GM18907 (cell line): ENCODE measurements at regions not wholly inside any gene's neighbourhood (a gene's known extent, or its start where the extent isn't known, plus 50 kb on each side); places are given as distances from the start of the nearest gene placed in this dataset.

Experiments
- ATAC-seq: cut with Tn5 transposase; IDR thresholded peaks from one replicate; pipeline ENCODE4 v1.9.1; 2021; ENCODE audit warnings: mild to moderate bottlenecking, moderate library complexity; ENCODE audit not compliant: unreplicated experiment

DNA sequence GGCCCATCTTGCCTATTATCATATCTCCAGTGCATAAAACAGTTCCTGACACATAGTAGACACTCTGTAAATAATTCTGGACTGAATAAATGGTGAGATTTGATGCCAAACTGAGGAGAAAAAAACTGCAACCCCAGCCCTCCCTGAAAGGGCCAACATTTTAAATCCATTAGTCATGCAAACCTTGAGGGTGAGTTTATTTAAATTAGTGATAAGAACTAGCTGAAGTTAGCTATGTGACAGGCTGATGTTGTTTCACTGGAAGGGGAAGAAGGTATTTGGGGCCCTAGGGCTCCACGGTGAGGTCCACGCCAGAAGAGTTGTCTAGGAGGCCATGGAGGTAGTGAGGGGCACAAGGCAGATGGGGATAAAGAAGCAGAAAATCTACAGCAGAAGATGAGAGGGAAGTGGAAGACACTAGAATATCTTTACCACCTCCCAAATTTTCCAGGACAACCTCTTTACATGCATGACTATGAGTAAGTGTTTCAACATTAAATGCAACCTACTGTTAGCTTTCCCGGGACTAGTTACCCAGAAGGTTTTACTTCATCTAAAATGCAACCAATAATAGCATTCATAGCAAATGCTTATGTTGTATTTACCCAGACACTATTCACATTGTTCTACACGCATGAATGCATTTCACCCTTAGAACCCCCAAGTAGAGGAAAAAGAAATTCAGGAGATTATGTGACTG lies 183.2 kb upstream of the LYZL1 start:
- no peak for ATAC-seq

DNA sequence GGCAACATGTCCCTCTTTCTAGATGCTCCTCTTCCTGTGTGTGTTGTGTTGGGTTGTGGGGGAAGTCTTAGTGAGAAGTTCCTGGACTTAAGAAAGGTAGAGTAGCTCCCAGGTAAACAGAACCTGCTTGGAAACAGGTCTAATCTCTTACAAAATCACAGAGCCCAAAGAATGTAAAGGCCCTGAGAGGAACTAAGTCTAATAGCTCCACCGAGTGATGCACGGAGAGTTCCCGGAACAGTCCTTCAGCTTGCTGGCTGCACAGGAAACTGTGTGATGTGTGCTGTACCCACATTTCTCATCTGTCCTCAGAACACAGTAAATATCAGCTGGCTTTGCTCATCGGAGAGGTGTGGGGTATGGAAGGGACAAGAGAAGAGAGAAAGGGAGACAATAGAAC lies 182.6 kb upstream of the LYZL1 start:
- ATAC-seq = no peak

DNA sequence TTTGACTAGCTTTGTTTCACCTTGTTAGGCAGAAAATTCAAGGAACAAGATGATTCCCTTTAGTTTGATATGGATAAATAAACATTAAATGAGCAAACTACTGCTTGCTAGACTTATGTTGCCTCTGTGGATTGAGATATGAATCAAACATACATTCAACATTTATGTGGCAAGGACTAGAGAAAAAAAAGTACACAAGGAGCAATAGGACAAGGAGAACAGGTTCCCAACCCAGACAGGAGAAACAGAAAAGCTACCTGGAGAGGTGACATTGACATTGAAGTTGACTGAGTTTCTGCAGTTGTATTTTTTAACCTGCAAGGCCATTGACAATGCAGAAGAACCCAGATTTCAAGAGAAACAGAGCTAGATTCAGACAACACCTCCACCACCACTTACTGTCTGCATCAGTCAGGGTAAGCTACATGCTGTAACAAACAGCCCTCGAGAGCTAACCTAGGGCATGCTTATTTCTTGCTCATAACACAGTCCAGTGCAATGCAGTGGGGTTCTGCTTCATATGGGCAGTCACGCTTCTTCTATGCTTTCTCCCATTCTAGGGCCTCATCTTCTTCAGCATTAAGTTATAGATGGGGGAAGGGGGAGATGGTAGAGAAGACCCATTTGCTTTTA lies 180.9 kb upstream of the LYZL1 start:
- ATAC-seq = no peak

DNA sequence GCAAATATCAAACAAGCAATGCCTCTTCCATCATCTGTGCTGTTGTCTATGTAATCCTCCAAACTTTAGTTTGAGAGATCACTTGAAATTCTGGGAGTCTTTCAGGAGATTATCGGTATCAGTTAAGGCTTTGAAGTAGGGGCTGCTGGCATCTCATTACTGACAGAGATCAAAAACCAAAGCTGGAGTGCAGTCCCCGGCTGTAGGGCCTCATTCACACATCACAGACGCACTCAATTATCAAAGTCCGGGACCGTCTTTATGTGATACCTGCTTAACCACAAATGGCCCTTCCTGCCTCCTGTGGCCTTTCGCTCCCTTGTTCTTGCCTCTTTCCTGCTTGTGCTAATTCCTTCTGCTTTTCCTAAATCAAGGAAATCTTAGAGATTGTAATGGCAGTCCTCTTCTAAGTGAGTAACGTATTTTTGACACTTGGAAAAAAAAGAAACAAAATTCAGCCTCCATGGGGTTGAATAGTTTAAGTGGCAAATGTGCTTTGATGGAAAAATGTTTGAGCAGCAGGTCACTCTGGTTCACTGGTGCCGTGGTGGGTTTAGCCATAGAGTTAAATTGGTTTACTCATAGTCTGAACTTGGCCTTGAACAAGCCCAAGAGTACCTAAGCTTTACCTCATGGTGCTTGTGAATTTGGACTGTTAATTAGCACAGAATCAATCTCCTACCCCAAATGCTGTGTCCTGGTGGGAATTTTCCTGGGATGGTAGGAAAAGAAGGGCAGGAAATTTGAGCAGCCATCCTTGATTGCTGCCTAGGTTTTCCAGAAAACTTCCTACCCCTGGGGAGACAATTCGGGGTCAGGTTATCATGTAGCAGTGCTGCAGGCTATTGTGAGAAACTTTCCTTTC lies 178.9 kb upstream of the LYZL1 start:
- no peak for ATAC-seq

DNA sequence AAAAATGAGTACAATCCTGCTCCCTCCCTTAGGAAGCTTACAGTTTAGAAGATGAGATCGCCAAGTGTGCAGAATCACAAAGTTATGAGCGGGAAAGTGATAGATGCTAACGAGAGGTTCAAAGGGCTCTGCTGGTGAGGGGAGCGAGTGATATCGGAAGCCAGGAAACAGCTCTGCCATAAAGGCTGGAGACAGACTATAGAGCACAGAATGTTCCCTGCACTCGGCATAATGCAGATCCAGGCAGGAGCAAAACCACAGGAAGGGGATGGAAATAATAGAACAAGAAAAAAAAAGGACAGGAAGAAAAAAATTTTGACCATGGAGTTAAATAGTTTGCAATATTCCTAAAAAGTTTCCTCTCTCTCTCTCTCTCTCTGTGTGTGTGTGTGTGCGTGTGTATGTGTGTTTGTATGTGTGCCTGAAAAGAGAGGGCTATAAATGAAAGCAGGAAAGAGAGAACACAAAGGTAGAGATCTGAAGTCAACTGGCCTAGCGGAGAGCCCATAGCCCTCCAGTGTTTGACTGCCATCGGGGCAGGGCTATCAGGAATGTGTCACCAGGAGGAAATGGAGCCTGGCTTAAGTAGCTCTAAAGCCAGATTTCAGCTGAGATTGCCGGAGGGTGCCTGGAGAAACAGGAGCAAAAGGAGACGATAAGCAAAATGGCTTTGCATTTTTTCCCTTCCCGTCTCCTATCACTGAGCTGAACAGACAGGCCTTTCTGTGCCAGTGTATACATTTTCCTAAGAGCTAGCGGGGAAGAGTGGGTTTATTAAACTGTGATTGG lies 175.8 kb upstream of the LYZL1 start:
- no peak for ATAC-seq

DNA sequence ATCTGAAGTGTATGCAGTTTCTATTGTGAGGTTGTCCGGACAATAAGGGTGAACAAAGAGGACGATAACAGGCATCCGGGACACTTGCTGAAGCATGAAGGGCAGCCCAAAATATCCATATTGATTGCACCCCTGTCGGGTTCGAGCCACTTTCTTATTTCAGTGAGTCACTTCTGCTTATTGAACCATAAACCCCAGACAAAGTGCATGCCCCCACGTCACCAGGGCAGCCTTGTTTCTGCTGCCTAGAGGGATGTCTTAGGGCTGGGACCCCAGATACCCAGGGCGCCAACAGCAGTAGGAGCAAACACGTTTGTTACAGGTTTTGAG lies 175.3 kb upstream of the LYZL1 start:
- no peak for ATAC-seq

DNA sequence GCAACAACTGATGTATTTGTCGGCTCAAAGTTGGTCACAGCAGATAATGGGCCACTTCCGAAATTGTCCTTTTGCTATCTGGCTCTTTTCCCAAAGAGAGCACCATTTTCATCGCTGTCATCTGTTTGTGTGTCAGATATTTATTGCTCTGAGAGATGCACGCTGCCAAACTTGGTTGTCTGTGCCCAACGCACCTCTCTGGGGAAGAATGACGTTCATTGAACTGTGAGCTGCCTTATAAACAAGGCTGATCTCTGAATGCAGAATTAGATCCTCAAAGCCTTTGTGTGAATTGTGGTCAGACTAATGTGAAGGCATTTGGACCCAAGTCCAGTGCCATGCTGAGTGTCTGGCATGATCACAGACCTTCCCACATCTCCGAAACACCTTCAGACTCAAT lies 174.7 kb upstream of the LYZL1 start:
- no peak for ATAC-seq

DNA sequence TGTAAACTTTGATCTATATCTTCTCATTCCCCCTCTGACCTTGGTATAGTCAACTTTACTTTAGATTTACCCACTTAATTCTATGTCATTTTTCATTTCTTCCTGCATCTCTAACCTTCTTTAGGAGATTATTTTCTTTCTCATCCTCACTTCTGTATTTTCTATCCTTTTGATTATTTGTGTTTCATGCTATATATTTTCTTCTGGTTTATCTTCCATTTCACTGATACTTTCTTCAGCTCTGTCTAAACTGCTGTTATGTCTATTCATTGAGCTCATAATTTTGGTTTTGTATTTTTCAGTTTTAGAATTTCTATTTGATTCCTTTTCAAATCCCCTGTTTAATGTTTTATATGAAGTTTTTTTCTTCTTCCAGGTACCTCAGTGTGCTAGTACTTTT lies 171.1 kb upstream of the LYZL1 start:
- no peak for ATAC-seq

DNA sequence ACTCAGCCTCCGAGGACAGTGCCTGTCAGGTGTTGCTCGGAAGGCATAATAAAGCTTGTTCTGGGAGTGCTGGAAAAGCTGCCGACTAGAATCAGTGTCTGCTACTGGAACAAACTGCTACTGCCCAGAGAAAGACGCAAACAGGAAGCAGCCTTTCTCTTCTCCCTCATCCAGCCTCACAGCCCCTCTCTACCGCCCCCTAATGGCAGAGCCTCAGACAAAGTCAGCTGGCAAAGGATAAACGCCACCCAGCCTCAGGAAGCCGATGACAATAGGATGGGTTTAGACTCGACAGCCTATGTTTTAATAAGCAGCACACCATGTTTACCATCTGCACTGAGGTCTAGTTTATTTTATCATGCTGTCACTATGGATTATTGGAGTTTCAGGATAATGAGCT lies 169.5 kb upstream of the LYZL1 start:
- ATAC-seq = no peak

DNA sequence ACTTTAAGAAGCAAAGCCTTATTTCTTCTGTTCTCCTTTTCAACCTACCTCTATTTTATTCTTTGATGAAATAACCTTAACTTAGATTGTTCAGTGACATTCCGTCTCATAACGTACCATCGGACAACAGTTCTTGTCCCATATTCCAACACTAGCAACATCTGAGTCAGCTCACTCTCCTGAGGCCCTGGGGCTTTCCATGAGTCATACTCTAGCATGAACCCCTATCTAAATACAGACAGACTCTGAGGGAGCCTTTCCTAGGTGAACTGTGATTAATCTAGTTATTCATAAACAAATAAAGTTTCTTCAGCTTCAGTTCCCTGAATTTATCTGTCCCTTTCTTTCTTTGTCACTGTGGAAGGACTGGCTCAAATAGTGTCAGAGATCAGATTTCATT lies 168.7 kb upstream of the LYZL1 start:
- ATAC-seq = no peak

DNA sequence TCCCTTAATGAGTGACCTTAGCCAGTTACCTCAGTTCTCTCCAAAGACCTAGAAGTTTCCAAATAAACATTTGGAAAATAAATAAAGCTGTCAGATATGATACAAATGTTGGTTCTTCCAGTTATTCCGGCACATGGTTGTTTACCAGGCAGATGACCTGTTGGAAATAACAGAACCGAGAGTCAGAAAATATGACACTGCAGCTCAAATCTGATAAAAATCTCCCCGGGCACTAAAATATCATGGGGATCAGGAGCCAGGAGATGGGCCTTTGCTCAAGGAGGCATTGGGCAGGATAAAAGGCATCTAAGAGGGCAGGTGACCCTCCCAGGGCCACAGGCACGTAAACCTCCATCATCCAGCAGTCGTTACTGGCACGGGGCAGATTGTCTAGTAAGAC lies 164.0 kb upstream of the LYZL1 start:
- no peak for ATAC-seq

DNA sequence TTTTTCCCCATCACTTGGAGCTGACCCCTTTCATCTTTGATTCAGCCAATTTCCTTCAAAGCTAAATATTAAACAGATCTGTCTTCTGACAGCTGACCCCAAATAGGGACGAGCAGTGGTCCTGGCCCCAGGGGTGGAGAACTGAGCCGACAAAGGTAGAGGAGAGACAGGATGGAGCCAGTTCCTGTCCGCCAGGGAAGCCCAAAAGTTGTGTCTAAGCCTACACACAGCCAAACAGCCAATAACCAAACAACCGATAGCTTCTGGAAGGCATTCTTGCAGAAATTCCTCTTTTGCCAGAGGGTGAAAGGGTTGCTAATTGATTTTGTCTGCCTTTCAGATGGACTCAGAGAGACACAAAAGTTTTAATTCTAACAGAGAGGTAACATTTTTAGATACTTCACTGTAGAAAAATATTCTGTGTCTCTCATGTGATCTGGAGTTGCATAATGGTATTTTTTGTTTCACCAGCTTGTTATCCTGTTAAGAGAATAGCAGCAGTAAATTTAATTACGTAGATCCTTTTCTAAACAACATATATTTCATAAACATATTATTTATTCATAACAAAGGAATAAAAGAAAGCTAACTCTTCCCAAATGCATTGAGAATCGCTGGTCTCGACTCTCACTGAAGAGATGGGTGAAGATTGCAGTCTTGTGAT lies 161.7 kb upstream of the LYZL1 start:
- ATAC-seq = no peak

DNA sequence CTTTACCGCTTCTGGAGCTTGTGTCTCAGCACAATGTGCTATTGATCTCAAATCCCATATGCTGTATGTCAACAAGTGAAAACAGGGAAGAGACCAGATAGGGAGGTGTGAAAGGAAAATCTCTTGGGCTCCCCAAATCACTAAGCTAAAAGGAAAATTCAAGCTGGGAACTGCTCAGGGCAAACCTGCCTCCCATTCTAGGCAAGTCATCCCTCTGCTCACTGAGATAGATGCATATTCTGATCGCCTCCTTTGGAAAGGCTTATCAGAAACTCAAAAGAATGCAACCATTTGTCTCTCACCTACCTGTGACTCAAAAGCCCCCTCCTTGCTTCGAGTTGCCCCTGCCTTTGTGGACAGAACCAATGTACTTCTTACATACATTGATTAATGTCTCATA lies 161.1 kb upstream of the LYZL1 start:
- ATAC-seq = no peak

DNA sequence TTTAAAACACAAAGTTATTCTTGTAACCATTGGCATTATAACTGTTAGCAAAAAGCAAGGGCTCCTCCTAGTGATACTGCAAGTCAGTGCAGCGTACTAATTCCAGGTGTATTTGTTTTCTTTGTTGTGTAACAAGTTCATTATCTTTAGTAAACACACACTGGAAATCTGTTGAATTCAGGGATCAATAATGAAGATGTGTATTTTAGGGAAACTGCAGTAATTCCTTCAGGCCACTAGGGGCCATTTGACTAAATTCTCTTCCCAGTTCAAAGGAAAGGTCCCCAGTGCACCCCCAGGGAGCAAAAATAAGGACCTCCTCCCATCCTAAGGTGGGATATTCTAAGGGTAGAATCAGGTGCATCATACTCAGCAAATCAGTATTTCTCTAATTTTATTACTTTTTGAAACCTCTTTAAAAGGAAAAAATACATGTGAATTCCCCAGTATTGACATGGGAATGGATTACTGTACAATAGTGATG lies 158.6 kb upstream of the LYZL1 start:
- no peak for ATAC-seq

DNA sequence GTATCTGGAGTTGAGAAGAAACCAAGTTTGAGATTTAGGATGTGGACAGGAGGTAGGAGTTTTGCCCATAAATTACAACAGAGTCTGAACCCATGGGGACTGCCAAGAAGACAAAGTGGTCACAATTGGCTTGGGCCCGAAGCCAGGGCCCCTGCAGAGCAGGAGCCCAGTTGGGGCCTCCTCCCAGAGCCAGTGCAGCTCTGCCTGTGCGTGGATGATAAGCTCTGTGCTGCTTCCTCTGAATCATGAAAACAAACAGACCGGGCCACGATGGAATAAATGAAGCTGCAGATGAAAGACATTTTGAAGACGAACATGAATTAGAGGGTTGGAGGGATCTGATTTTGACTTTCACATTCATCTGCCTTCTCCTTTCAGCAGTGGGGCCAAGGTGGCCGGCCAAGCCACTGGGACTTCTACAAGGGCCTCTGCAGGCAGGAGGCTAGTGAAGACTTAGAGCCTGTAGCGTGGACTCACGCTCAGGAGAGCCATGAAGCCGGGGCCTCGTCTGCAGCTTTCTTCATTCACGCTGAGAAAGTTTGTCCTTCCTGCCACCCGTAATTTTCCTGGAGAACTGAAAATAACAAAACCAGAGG lies 156.8 kb upstream of the LYZL1 start:
- ATAC-seq = no peak

DNA sequence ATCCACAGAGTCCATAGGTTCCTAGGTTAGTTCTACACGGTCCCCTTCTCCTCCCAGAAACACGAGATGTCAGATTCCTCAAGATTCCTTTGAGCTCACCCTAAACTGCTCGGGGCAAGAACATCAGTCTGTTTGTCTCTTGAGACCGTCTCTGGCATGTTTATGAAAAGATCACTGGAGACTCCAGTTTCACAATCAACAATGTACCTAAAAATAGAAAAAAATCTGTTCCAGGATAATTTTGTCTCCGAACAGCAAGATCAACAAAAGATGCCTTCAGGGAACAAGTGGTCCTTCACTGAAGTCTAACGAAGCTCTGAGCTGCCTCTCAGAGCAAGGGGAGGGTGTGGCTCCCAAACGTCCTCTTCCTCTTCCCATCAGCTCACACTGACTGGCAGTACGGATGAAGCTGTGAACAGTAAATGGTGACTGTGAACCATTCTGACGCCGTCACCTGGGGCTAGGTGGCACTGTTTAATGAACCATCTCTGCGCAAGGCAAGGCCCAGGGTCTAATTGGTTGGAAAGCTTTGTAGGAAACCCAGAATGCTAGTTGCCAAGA lies 156.2 kb upstream of the LYZL1 start:
- ATAC-seq = no peak

DNA sequence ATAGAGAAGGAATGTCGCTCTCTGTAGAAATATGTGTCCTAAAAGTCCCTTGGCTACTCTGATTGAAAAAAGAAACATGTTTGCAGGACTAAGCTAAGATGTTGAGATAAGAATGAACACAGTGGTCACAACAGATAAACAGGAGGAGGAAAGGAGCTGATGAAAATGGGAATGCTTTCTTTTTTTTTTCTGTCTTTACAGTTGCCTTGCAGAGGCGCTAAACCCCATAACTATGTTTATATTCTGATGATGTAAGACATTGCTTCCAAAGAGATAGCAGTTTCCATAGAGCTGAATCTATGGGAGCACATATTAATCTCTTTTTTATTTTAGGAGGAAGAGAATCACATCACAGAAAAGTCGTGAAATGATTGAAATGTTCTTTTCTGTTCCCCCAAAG lies 153.5 kb upstream of the LYZL1 start:
- ATAC-seq = no peak

DNA sequence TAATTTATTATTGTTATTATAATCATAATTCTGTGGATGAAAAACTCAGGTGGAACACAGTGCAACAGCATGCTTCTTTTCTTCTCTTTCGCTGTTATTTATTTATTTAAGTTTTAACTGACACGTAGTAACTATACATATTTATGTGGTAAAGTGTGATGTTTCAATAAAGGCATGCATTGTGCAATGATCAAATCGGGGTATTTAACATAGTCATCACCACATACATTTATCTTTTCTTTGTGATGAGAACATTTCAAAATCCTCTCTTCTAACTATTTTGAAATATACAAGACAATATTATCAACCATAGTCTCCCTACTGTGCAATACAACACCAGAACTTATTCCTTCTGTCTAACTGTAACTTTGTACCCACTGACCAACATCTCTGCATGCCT lies 152.5 kb upstream of the LYZL1 start:
- no peak for ATAC-seq

DNA sequence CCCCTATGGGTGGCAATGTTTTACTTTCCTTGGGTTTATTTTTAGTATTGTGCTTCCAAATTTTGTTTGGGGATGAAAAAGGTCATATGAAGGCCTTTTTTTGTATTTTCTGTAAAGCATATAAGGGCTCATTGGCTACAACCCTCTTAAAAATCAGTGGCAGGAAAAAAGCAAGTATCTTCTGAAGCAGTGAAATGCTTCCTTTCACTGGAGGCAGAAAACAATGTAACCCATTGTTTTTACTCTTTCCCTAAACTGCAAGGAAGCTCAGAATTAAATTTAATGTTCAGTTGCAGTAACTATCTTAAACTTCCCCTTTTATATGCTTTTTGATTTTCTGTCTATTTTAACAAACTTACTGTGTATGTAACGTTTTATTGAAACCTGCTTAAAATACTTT lies 148.7 kb upstream of the LYZL1 start:
- ATAC-seq = no peak

DNA sequence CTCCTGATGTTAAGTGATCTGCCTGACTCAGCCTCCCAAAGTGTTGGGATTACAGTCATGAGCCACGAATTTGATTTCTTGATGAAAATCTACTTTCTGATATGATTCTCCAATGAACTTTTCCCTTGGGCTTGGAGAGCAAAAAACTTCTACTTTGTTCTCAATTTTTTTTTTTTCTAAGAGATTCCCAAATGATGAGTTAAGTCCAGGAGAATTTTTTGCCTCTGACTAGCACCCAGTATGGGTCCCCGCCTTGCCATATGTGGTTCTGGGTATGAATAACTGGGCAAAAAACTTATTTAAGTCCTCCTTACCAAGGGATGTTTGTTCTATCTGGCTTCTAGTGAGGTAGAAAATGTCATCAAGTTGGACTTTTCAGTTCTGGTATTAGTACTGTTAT lies 147.9 kb upstream of the LYZL1 start:
- no peak for ATAC-seq
